ENCODE measurements at regions not wholly inside any gene's neighbourhood (a gene's known extent, or its start where the extent isn't known, plus 50 kb on each side); places are given as distances from the start of the nearest gene placed in this dataset.
"Not testable (repeated sequence)": the region's sequence is repeated elsewhere in the genome, so short reads cannot be mapped to it uniquely, and the experiment has no call there.

DNA sequence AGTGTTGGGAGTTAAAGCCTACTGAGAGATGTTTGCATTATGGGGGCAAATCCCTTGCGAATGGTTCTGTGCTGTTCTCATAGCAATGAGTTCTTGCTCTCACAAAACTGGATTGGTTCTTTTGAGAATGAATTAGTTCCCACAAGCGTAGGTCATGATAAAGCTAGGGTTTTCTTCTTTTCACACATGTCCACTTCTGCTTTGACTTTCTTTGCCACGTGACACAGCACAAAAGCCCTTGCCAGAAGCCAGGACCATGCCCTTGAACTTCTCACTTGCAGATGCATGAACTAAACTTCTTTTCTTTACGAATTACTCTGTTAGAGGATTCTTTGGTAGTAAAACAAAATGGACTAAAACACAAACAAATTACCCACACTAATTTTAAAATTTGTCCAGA lies 922.8 kb downstream of the EPHA7 start:
- DNase-seq = no peak

- no peak for DNase-seq
Observed at GRCh38 chr6:92495242-92495641, 924.1 kb downstream of the EPHA7 start.

- DNase-seq = no peak
Observed at GRCh38 chr6:92485487-92485886, 933.9 kb downstream of the EPHA7 start.

GRCh38 chr6:92479831-92480230 lies 939.5 kb downstream of the EPHA7 start:
- DNase-seq = no peak

- no peak for DNase-seq
Observed at GRCh38 chr6:92473056-92473455, 946.3 kb downstream of the EPHA7 start.

GRCh38 chr6:92469186-92469828 lies 950.1 kb downstream of the EPHA7 start:
- no peak for DNase-seq

DNA sequence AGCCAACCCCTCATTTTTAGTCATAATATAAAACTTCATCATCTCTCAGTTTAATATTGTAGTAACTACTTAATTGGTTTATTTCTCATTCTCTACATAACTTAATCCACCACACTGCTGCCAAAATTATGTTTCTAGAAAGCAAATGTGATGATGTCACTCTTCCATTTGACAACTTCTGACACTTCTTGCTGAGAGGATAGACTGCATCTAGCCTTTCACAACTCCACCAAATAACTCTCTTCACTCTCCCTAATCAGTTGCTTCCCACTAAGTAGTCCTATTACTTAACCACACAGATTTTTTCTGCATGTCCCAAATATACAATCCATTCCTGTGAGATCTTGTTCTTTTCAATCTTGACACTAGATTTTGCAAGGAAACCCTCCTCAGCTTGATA lies 951.3 kb downstream of the EPHA7 start:
- DNase-seq = no peak

DNA sequence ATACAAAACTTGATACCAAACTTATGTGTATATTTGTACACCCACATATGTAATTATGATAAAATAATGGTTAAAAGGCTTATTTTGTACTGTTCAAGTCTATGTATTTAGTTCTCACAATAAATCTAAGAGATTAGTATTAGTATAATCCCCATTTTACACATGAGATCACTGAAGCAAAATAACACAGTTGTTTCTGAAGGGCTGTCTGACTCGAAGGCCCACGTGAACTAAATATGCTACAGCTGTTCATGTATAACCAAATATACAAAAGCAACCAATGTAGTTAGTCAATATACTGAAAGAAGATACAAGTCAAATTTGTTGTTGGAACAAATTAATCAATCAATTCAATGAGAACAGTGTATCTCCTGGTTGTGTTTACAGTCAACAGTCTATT lies 959.2 kb downstream of the EPHA7 start:
- no peak for DNase-seq

DNA sequence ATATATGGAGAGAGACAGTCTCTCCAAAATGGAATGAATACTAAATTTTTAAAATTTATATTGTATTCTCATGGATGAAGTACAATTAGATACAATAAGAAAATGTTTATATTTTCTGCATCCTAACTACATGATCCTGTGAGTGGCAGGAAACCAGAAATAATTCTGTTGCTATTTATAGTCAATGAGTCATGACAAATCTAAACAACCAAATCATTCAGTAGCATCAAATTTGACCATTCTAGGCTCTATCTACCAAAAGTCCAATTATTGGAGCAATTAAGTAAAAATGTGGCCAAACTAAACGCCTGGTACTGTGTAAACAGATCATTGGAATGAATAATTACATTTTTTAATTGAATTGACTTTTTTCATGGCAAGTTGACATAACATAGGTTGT lies 959.8 kb downstream of the EPHA7 start:
- DNase-seq = no peak

- DNase-seq = no peak
Observed at GRCh38 chr6:92446052-92446451, 973.3 kb downstream of the EPHA7 start.

DNA sequence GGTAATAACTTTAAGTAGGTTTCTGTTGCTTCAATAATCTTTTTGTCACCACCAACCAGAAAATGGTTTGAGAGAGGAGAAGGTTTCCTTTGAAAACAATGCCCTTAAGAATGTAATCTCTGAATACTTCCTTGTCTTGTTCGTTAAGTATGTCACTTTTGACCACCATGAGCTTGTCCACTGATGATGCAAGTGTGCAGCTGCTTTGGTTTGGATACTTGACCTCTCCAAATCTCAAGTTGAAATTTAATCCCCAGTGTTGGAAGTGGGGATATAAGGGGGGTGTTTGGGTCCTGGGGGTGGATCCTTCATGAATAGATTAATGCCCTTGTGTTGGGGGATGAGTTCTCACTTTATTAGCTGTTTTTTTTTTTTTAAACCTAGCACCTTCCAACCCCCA lies 985.4 kb downstream of the EPHA7 start:
- no peak for DNase-seq

GRCh38 chr6:92431502-92431901 lies 987.9 kb downstream of the EPHA7 start:
- DNase-seq = no peak

DNA sequence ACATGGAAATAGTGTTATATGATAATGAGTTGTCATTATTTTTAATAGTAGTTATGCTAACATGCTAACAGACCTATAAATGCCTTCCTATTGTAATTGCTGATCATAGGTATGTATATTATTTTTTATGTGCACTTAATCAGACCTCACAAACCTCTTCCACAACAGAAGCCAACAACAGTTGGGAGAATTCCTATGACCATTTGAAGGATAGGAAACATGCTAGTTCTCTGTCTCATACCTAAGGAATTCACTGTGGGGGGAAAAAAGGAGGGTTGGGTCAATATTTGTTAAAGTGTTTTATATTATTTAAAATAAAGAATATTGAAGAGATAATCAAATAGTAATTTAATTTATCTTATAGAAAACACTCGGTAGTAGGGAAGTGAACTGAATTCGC lies 990.9 kb downstream of the EPHA7 start:
- DNase-seq = no peak

- DNase-seq = no peak
Observed at GRCh38 chr6:92427453-92427852, 991.9 kb downstream of the EPHA7 start.

DNA sequence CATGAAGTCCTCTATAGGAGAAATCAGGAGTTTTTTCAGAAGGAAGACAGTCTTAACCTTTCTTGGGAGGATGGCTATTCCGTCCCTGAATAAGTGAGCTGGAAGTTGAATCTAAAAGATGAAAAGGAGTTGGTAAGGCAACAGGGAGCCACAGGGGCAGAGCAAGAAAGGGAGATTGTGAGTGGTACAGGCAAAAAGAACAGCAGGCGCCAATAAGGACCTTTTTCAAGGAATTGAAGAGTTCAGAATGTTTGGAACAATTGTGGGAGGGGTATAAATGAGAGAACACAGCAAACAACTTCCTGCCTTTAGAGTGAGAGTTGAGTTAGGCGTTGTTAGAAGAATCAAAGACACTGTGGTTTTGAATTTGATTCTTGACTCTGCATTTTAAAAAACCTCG lies 1003.7 kb downstream of the EPHA7 start:
- DNase-seq = no peak

GRCh38 chr6:92408350-92408749 lies 1011.0 kb downstream of the EPHA7 start:
- no peak for DNase-seq

DNA sequence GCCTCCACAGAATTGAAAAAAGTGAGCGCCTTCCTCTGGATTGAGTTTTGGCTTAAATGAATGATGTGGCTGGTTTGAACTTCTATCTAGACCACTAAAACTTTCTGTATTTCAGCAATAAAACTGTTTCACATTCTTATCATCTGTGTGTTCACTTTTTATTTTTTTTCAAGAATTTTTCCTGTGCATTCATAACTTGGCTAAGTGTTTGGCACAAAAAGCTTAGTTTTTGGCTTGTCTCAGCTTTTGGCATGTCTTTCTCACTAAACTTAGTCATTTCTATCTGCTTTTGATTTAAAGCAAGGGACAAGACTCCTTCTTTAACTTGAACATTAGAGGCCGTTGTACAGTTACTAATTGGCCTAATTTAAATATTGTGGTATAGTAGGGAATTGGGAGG lies 1015.1 kb downstream of the EPHA7 start:
- DNase-seq = no peak

- no peak for DNase-seq
Observed at GRCh38 chr6:92399911-92400310, 1019.4 kb downstream of the EPHA7 start.

- DNase-seq = not testable (repeated sequence)
Observed at GRCh38 chr6:92388706-92389105, 1030.7 kb downstream of the EPHA7 start.

DNA sequence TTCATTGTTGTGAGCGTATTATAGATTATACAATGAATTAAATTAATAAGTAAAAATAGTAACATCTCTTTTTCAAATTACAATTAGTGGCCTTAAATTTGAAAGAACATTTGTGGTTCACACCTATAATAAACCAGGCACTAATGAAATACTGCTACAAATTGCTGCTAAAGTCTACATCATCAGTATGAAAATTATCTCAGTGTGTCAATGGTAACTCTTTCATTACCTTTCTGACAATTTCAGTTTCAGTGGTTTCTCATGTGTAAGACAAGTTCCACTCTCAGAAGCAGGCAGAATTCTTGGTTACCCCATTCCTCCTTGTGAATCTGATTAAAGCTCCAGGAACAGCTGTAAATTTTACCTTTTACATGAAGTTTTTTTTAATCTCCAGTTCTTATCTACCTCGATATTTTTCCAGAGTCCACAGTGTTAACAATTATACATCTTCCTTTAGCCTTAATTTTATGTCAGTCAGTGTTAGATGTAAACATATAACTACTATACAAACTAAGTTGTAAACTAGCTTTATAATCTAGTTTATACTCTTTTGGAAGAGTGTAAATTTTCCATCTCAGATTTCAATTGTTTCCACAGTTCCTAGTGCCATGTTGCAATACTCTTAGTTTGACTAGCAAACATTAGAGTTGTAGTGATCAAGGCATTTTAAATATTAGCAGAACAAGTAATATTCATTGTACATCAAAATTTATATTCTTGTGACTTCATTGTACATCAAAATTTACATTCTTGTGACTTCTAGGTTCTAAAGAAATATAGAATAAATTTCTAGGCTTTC lies 1038.4 kb downstream of the EPHA7 start:
- no peak for DNase-seq

- DNase-seq = no peak
Observed at GRCh38 chr6:92377137-92377536, 1042.2 kb downstream of the EPHA7 start.

DNA sequence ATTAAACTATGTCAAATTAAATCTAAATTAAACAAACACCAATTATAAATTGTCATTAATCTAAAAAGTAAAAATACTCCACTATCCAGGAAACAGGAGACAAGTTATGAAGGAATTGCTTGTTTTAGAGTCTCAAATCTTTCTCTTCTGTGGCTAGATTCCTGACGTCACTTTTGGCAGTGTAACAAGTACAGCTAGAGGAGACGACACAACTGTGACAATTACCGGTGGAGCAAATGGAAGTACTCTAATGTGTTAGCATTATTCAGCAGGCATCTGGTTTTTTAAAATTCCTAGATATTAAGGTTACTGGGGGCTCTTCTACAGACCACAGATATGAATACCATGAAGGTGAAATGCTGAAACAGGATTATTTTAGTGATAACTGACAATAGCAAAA lies 1042.7 kb downstream of the EPHA7 start:
- no peak for DNase-seq

- DNase-seq = no peak
Observed at GRCh38 chr6:92371211-92372208, 1047.8 kb downstream of the EPHA7 start.
